B cell (primary cell): ENCODE measurements at regions not wholly inside any gene's neighbourhood (a gene's known extent, or its start where the extent isn't known, plus 50 kb on each side); places are given as distances from the start of the nearest gene placed in this dataset.

Experiments
- ATAC-seq: fragments of 200-7000 bp; cut with Tn5 transposase; one replicate; pipeline ENCODE4 v1.10.0; 2021; ENCODE audit warnings: low read depth, mild to moderate bottlenecking, moderate number of reproducible peaks, moderate library complexity
- CTCF ChIA-PET: fragments of 350-600 bp; sonication (Branson Sonifier 250); formaldehyde crosslinking; loops from one replicate; lab custom pipeline; 2021; ENCODE audit warnings: antibody characterized with exemption, inconsistent platforms; lab: Charles Lee
- POLR2A ChIA-PET: fragments of 350-600 bp; sonication (Branson Sonifier 250); formaldehyde crosslinking; loops from one replicate; lab custom pipeline; 2021; ENCODE audit warnings: antibody characterized with exemption; lab: Charles Lee
- DNase-seq: peaks from one replicate; pipeline ENCODE4 v3.0.0; 2013
- H2AFZ ChIP-seq: 2 replicates; pipeline ENCODE4 v1.6.1; 2012; ENCODE audit warnings: mild to moderate bottlenecking, low read depth, low read length; ENCODE audit not compliant: insufficient read depth, poor library complexity, severe bottlenecking
- H3K27ac ChIP-seq, 2 donors: 1 replicate in 1 of 2; 2 replicates in 1 of 2; pipeline ENCODE4 v1.5.1; 2012 to 2013; ENCODE audit warnings: low read length in 2 of 2, mild to moderate bottlenecking in 2 of 2, moderate library complexity in 1 of 2
- H3K27me3 ChIP-seq, 4 experiments: fragments of 200-600 bp in 1 of 4; sonication (generic) in 1 of 4; replicated peaks in 1 of 4; 1 replicate in 2 of 4; 2 replicates in 2 of 4; pipeline versions ENCODE4 v1.6.1 to v1.7.0; 2013 to 2016; ENCODE audit warnings: low read length in 3 of 4, mild to moderate bottlenecking in 2 of 4, mixed read lengths in 1 of 4, moderate library complexity in 1 of 4; ENCODE audit not compliant: insufficient read depth in 4 of 4, control insufficient read depth in 3 of 4; ENCODE audit errors: control extremely low read depth in 1 of 4
- H3K36me3 ChIP-seq, 2 experiments: replicated peaks in 1 of 2; 1 replicate in 1 of 2; 2 replicates in 1 of 2; pipeline versions ENCODE4 v1.6.1 to v1.7.1; 2013; ENCODE audit warnings: low read length in 1 of 2; ENCODE audit not compliant: insufficient read depth in 2 of 2, control insufficient read depth in 1 of 2; ENCODE audit errors: control extremely low read depth in 1 of 2, extremely low read depth in 1 of 2
- H3K4me1 ChIP-seq, 2 donors: fragments of 200-600 bp in 1 of 2; sonication (generic) in 1 of 2; 1 replicate in 1 of 2; 2 replicates in 1 of 2; pipeline versions ENCODE4 v1.5.1 to v1.6.1; 2013 to 2017; ENCODE audit warnings: low read length in 2 of 2; ENCODE audit not compliant: control insufficient read depth in 2 of 2, insufficient read depth in 2 of 2
- H3K4me2 ChIP-seq: replicated peaks from 2 replicates; pipeline ENCODE3; 2012; ENCODE audit warnings: mild to moderate bottlenecking, low read depth, low read length; ENCODE audit not compliant: poor library complexity, severe bottlenecking
- H3K4me3 ChIP-seq, 5 experiments: fragments of 200-600 bp in 1 of 5; sonication (generic) in 1 of 5; 1 replicate in 3 of 5; 2 replicates in 2 of 5; pipeline versions ENCODE4 v1.5.1 to v1.7.0; 2011 to 2016; ENCODE audit warnings: low read length in 4 of 5, mild to moderate bottlenecking in 4 of 5, low read depth in 2 of 5, control low read depth in 1 of 5, moderate library complexity in 1 of 5; ENCODE audit not compliant: insufficient read depth in 1 of 5; ENCODE audit errors: control extremely low read depth in 1 of 5, extremely low read depth in 1 of 5
- H3K79me2 ChIP-seq: fragments of 200-600 bp; sonication (generic); one replicate; pipeline ENCODE4 v1.6.0; 2016; ENCODE audit warnings: low read length; ENCODE audit not compliant: control insufficient read depth, insufficient read depth
- H3K9ac ChIP-seq: fragments of 200-600 bp; sonication (generic); 2 replicates; pipeline ENCODE4 v1.6.1; 2017; ENCODE audit warnings: mild to moderate bottlenecking, low read length, moderate library complexity
- H3K9me3 ChIP-seq, 3 donors: one replicate each; pipeline versions ENCODE4 v1.6.1 to v1.7.1; 2013; ENCODE audit warnings: low read length in 2 of 3; ENCODE audit not compliant: control insufficient read depth in 2 of 3, insufficient read depth in 1 of 3; ENCODE audit errors: control extremely low read depth in 1 of 3
- H4K20me1 ChIP-seq: 2 replicates; pipeline ENCODE4 v1.6.0; 2012; ENCODE audit warnings: mild to moderate bottlenecking, low read length; ENCODE audit not compliant: insufficient read depth, control insufficient read depth, poor library complexity, severe bottlenecking
- H3K27ac Mint-ChIP-seq: one replicate; pipeline ENCODE4 v1.8.0; 2021; ENCODE audit warnings: mixed read lengths
- H3K27me3 Mint-ChIP-seq: one replicate; pipeline ENCODE4 v1.8.0; 2021; ENCODE audit warnings: mixed read lengths
- H3K4me1 Mint-ChIP-seq: one replicate; pipeline ENCODE4 v1.8.0; 2021; ENCODE audit warnings: mixed read lengths
- H3K4me3 Mint-ChIP-seq: one replicate; pipeline ENCODE4 v1.8.0; 2021; ENCODE audit warnings: mixed read lengths
- H3K9me3 Mint-ChIP-seq: one replicate; pipeline ENCODE4 v1.8.0; 2022; ENCODE audit warnings: mixed read lengths; ENCODE audit not compliant: insufficient read depth
- CTCF ChIP-seq: fragments of 200-600 bp; IDR thresholded peaks from one replicate; pipeline ENCODE4 v1.8.0; 2022; ENCODE audit warnings: antibody characterized with exemption, mild to moderate bottlenecking
- EZH2 ChIP-seq: IDR thresholded peaks from 2 replicates; pipeline ENCODE4 v1.6.1; 2012; ENCODE audit warnings: borderline replicate concordance, low read depth, mild to moderate bottlenecking, moderate library complexity, low read length; ENCODE audit not compliant: insufficient read depth, poor library complexity, severe bottlenecking
- WGBS: methylation state at CpG from one replicate; pipeline ENCODE4 v1.1.5; 2013; ENCODE audit warnings: missing lambda C conversion rate; ENCODE audit not compliant: insufficient coverage; 5-methylcytosine and 5-hydroxymethylcytosine counted together
- intact Hi-C: fragments of 100-400 bp; cut with micrococcal nuclease; formaldehyde crosslinking; loops from one replicate; pipeline ENCODE4 v1.10.0; 2022

- H3K4me3 Mint-ChIP-seq: no peak overlapping the region
- POLR2A ChIA-PET: no interaction called here
- peaks cover 0 to 1% (median 0%) of the 10 kb centered on the region in 3 donors for H3K9me3 ChIP-seq
Measured at GRCh38 chr1:194787001-194787400, 1600.6 kb upstream of the B3GALT2 start.

DNA sequence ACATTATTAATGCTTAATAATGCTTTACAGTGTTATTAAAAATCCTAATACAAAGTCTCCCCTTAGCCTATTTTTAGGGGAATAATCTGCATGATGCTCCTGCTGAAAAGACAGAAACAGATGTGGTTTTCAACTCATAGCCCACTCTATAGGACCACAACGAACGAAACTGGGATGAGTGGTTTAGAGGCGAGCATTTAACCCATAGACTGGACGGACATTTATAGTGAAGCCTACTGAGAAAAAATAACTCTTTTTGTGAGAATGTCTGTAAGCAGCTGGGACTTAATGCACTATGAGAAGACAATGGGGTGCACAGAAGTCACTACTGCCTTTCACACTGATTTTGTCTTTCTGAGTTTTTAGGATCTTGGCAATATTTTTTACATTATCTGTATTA lies 1599.6 kb upstream of the B3GALT2 start:
- intact Hi-C loops: no loop called here
- TF ChIP-seq CTCF (no peak), EZH2 (no peak)
- ATAC-seq (no peak), DNase-seq (no peak)
- no CpG with 5 or more reads among the region's 4 CpGs for WGBS
- no peak overlapping the region for H3K27ac ChIP-seq
- H2AFZ ChIP-seq: no peak overlapping the region
- H3K4me1 ChIP-seq: no peaks in the 10 kb centered on the region
- H3K9ac ChIP-seq: no peak overlapping the region
- H3K9me3 Mint-ChIP-seq: no peaks in the 10 kb centered on the region
- H3K27ac Mint-ChIP-seq: no peak overlapping the region
- no peaks in the 10 kb centered on the region for H3K27me3 ChIP-seq
- H3K36me3 ChIP-seq: no peaks in the 10 kb centered on the region
- no peaks in the 10 kb centered on the region for H3K79me2 ChIP-seq
- H4K20me1 ChIP-seq: no peaks in the 10 kb centered on the region
- H3K4me2 ChIP-seq: no peak overlapping the region
- H3K4me1 Mint-ChIP-seq: no peaks in the 10 kb centered on the region
- CTCF ChIA-PET: no interaction called here
- no peak overlapping the region for H3K4me3 Mint-ChIP-seq
- H3K27me3 Mint-ChIP-seq: no peaks in the 10 kb centered on the region
- POLR2A ChIA-PET: no interaction called here
- H3K9me3 ChIP-seq: peaks cover 0 to 1% (median 0%) of the 10 kb centered on the region in 3 donors
- H3K4me3 ChIP-seq: no peak overlapping the region

More at GRCh38 chr1:194787001-194787400, 1600.6 kb upstream of the B3GALT2 start:
- ATAC-seq (no peak), DNase-seq (no peak)
- CTCF ChIA-PET: no interaction called here
- Histone ChIP-seq H3K4me1 (no peaks in the 10 kb centered on the region), H3K36me3 (no peaks in the 10 kb centered on the region), H3K4me2 (no peak overlapping the region), H3K27me3 (no peaks in the 10 kb centered on the region), H3K9ac (no peak overlapping the region), H3K27ac (no peak overlapping the region), H4K20me1 (no peaks in the 10 kb centered on the region), H2AFZ (no peak overlapping the region), H3K4me3 (no peak overlapping the region), H3K79me2 (no peaks in the 10 kb centered on the region)
- Mint-ChIP-seq H3K9me3 (no peaks in the 10 kb centered on the region), H3K27me3 (no peaks in the 10 kb centered on the region), H3K4me1 (no peaks in the 10 kb centered on the region), H3K27ac (no peak overlapping the region)
- intact Hi-C loops: no loop called here
- no peak for TF ChIP-seq EZH2
- no peak for TF ChIP-seq CTCF
- WGBS: no CpG with 5 or more reads among the region's 3 CpGs
